Transverse colon (tissue), 4 donors: ENCODE measurements at regions not wholly inside any gene's neighbourhood (a gene's known extent, or its start where the extent isn't known, plus 50 kb on each side); places are given as distances from the start of the nearest gene placed in this dataset.

ENCODE experiments used
- DNase-seq: peaks from one replicate; pipeline ENCODE4 v3.0.0-alpha.2; 2019
- H3K27ac ChIP-seq, 4 donors: fragments of 200-600 bp; sonication (generic); 2 replicates each; pipeline ENCODE4 v1.5.1; 2016 to 2018; ENCODE audit warnings: inconsistent platforms in 4 of 4
- H3K27me3 ChIP-seq: fragments of 200-600 bp; sonication (generic); 2 replicates; pipeline ENCODE4 v1.5.1; 2017; ENCODE audit warnings: inconsistent platforms
- H3K36me3 ChIP-seq, 4 donors: fragments of 200-600 bp; sonication (generic); 2 replicates each; pipeline ENCODE4 v1.5.1; 2017 to 2019; ENCODE audit warnings: inconsistent platforms in 4 of 4
- H3K4me1 ChIP-seq, 4 donors: fragments of 200-600 bp; sonication (generic); 2 replicates each; pipeline ENCODE4 v1.5.1; 2017 to 2020; ENCODE audit warnings: inconsistent platforms in 4 of 4
- H3K4me3 ChIP-seq, 4 donors: fragments of 200-600 bp; sonication (generic); 1 replicate in 1 of 4; 2 replicates in 3 of 4; pipeline versions ENCODE4 v1.5.1 to v1.6.1; 2017 to 2019; ENCODE audit warnings: inconsistent platforms in 4 of 4
- H3K9me3 ChIP-seq, 2 donors: fragments of 200-600 bp; sonication (generic); 2 replicates each; pipeline ENCODE4 v1.5.1; 2017 to 2019; ENCODE audit warnings: inconsistent platforms in 2 of 2
- EP300 ChIP-seq: sonication (generic); formaldehyde crosslinking; IDR thresholded peaks from one replicate; pipeline ENCODE4 v1.6.1; 2017; ENCODE audit warnings: antibody characterized with exemption, low read depth
- POLR2A ChIP-seq: fragments of 450-650 bp; IDR thresholded peaks from one replicate; pipeline ENCODE4 v1.6.1; 2016; ENCODE audit warnings: antibody characterized with exemption, mild to moderate bottlenecking, moderate library complexity
- POLR2AphosphoS5 ChIP-seq, 3 donors: sonication (generic); formaldehyde crosslinking; IDR thresholded peaks; one replicate each; pipeline ENCODE4 v1.6.1; 2016; ENCODE audit warnings: antibody characterized with exemption in 3 of 3
- WGBS, 2 donors: methylation state at CpG; one replicate each; pipeline ENCODE4 v1.1.5; 2018; ENCODE audit warnings: low coverage in 1 of 2; 5-methylcytosine and 5-hydroxymethylcytosine counted together
- in situ Hi-C, 4 donors: fragments of 200-750 bp; cut with MboI; loops; one replicate each; pipeline versions ENCODE4 v1.15.0 to v1.15.1; 2017; ENCODE audit warnings: low sequenced_read_pairs in 3 of 4, low pct_ligation_motif_present in 1 of 4, low pct_unique_long_range_greater_than_20kb in 1 of 4
- intact Hi-C: fragments of 100-400 bp; cut with DNase I; formaldehyde crosslinking; loops from one replicate; pipeline ENCODE4 v1.15.1; 2023; ENCODE audit warnings: low total_unique reads
- TF ChIP-seq, protein P1 (sequence below), 5 experiments: fragments of 200-600 bp in 3 of 5; fragments of 450-650 bp in 2 of 5; sonication (generic) in 3 of 5; IDR thresholded peaks; 1 replicate in 2 of 5; 2 replicates in 3 of 5; pipeline ENCODE4 v1.5.1; 2016 to 2017; ENCODE audit warnings: antibody characterized with exemption in 5 of 5, inconsistent platforms in 3 of 5, mild to moderate bottlenecking in 2 of 5, moderate library complexity in 1 of 5

DNA sequence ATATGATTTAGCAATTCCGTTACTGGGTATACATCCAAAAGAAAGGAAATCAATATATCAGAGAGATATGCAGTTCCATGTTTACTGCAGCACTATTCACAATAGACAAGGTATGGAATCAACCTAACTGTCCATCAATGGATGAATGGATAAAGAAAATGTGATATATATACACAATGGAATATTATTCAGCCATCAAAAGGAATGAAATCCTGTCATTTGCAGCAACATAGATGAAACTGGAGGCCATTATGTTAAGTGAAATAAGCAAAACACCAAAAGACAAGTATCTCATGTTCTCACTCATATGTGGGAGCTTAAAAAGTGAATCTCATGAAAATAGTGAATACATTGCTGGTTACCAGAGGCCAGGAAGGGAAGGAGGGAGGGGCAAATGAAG lies 390.8 kb downstream of the ZFHX3 start:
- Histone ChIP-seq H3K36me3 (no peaks in the 10 kb centered on the region), H3K4me1 (no peaks in the 10 kb centered on the region), H3K27me3 (no peaks in the 10 kb centered on the region), H3K9me3 (no peaks in the 10 kb centered on the region), H3K4me3 (no peak overlapping the region), H3K27ac (no peak overlapping the region)
- no peak for DNase-seq
- TF ChIP-seq POLR2AphosphoS5 (IDR thresholded peaks at IDR 0.05) (no peak), EP300 (no peak), POLR2A (no peak)
- TF ChIP-seq, protein P1, sequence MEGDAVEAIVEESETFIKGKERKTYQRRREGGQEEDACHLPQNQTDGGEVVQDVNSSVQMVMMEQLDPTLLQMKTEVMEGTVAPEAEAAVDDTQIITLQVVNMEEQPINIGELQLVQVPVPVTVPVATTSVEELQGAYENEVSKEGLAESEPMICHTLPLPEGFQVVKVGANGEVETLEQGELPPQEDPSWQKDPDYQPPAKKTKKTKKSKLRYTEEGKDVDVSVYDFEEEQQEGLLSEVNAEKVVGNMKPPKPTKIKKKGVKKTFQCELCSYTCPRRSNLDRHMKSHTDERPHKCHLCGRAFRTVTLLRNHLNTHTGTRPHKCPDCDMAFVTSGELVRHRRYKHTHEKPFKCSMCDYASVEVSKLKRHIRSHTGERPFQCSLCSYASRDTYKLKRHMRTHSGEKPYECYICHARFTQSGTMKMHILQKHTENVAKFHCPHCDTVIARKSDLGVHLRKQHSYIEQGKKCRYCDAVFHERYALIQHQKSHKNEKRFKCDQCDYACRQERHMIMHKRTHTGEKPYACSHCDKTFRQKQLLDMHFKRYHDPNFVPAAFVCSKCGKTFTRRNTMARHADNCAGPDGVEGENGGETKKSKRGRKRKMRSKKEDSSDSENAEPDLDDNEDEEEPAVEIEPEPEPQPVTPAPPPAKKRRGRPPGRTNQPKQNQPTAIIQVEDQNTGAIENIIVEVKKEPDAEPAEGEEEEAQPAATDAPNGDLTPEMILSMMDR (IDR thresholded peaks at IDR 0.05), result no peak
- intact Hi-C loops, result no loop called here
- in situ Hi-C loops, result loop anchor here in 1 of 4 donors (25.0 kb wide), 1 partner anchor 405 kb away; no protein-coding TSS in a partner anchor
- WGBS, 2 donors, result 86 to 93% methylated on average over 1 of the region's 1 CpG

DNA sequence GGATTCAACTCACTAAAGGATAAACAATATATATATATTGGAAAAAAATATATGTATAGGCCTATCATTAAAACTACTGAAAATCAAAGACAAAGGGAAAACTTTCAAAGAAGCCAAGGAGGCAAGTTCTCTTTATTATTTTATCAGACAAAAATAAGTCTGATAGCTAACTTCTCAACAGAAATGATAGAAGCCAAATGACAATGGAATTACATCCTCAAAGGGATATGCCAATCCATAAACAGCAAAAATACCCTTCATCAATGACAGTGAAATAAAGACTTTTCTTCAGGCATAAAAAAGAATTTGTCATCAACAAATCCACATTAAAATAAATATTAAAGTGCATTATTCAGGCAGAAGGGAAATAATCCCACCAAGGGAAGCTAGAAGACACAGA lies 393.4 kb downstream of the ZFHX3 start:
- Histone ChIP-seq H3K9me3 (no peaks in the 10 kb centered on the region), H3K4me3 (no peak overlapping the region), H3K27me3 (no peaks in the 10 kb centered on the region), H3K27ac (no peak overlapping the region), H3K36me3 (no peaks in the 10 kb centered on the region), H3K4me1 (no peaks in the 10 kb centered on the region)
- no peak for DNase-seq
- in situ Hi-C loops (loop anchor here in 1 of 4 donors (25.0 kb wide), 1 partner anchor 408 kb away; no protein-coding TSS in a partner anchor), intact Hi-C loops (no loop called here)
- TF ChIP-seq POLR2A, result no peak
- no peak for TF ChIP-seq POLR2AphosphoS5 (IDR thresholded peaks at IDR 0.05)
- TF ChIP-seq EP300, result no peak
- TF ChIP-seq, protein P1 (IDR thresholded peaks at IDR 0.05), result no peak

DNA sequence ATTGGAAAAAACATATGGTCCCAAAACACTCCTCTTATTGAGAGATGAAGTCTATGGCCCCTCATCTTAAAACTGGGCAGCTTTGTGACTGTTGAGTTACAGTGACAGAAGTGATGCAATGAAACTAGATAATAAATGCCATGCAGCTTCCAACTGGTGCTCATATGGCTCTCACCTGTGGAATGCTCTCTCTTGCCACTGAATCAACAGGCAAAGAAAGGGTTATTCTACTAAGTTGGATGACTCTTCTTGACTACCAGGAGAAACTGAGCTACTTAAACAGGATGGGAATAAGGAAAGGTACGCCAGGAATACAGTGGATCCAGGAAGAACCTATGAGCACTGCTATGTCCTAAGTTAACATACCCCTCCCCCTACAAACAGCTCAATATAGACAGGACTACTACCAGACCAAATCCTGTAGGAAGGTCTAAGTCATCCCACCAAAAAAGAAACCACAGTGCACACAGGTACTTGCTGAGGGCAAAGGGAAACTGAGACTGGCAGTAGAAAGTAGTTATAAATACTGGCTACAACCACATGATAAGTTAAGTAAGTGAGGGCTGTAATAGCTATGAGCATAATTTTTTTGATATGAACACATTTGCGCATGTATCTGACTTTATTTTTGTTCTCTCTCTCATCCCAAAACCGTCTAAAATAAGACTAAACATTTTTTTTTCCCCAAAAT lies 398.5 kb downstream of the ZFHX3 start:
- Histone ChIP-seq H3K4me1 (no peaks in the 10 kb centered on the region), H3K27ac (no peak overlapping the region), H3K4me3 (no peak overlapping the region), H3K27me3 (no peaks in the 10 kb centered on the region), H3K36me3 (no peaks in the 10 kb centered on the region), H3K9me3 (peaks cover 0 to 4% of the 10 kb centered on the region in 2 donors)
- intact Hi-C loops, result no loop called here
- in situ Hi-C loops, result no loop called here
- no peak for TF ChIP-seq POLR2AphosphoS5 (IDR thresholded peaks at IDR 0.05)
- TF ChIP-seq, protein P1 (IDR thresholded peaks at IDR 0.05), result no peak
- no peak for TF ChIP-seq POLR2A
- TF ChIP-seq EP300, result no peak
- no peak for DNase-seq
- 85 to 95% methylated on average over 3 of the region's 3 CpGs for WGBS, 2 donors

DNA sequence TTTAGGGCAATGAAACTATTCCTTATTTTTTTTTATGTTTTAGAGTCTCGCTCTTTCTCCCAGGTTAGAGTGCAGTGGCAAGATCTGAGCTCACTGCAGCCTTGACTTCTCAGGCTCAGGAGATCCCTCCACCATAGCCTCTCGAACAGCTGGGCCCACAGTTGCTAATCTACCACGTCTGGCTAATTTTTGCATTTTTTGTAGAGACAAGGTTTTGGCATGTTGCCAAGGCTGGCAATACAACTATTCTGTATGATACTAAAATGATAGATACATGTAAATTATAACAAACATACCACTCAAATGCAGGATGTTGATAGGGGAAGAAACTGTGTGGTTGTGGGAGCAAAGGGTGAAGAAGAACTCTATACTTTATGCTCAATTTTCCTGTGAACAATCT lies 401.3 kb downstream of the ZFHX3 start:
- peaks cover 4% of the 10 kb centered on the region in 2 donors for H3K9me3 ChIP-seq
- no peaks in the 10 kb centered on the region for H3K36me3 ChIP-seq
- no peaks in the 10 kb centered on the region for H3K27me3 ChIP-seq
- no peak for TF ChIP-seq POLR2AphosphoS5 (IDR thresholded peaks at IDR 0.05)
- TF ChIP-seq POLR2A, result no peak
- TF ChIP-seq, protein P1 (IDR thresholded peaks at IDR 0.05), result no peak
- TF ChIP-seq EP300, result no peak
- in situ Hi-C loops (no loop called here), intact Hi-C loops (no loop called here)
- no peaks in the 10 kb centered on the region for H3K4me1 ChIP-seq
- no peak overlapping the region for H3K4me3 ChIP-seq
- H3K27ac ChIP-seq, result no peak overlapping the region
- 83 to 100% methylated on average over 1 to 3 of the region's 3 CpGs for WGBS, 2 donors
- DNase-seq, result no peak
